ENCODE measurements at regions not wholly inside any gene's neighbourhood (a gene's known extent, or its start where the extent isn't known, plus 50 kb on each side); places are given as distances from the start of the nearest gene placed in this dataset.

DNA sequence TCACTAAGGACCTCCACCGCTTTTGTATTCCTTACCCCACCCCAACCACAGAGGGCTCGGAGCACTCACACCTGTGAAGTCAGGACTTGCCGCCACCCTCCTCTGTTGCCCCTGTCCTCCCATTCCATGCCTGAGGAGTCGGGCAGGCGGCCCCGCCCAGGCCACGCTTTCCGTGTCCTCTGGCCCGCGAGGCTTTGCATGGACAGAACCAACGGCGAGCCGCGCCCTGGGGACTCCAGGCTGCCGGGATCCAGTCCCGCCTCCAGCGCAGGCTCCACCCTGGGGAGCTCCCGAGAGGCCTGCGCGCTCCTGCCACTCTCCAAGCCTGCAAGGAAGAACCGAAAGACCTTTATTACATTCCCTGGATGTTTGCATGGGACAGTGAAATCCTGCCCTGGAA lies 366.4 kb upstream of the POM121L12 start:
- no peak for TF ChIP-seq CTCF (IDR thresholded peaks at IDR 0.05; ENCODE audit: low read length)
- TF ChIP-seq EZH2 (IDR thresholded peaks at IDR 0.05; ENCODE audit: borderline replicate concordance, low read length), result no peak

All from OCI-LY1 (cell line).